ENCODE measurements at regions not wholly inside any gene's neighbourhood (a gene's known extent, or its start where the extent isn't known, plus 50 kb on each side); places are given as distances from the start of the nearest gene placed in this dataset.

GRCh38 chr9:107405511-107405910, 84.1 kb downstream of the KLF4 start:
- Mint-ChIP-seq H3K36me3 (ENCODE audit: insufficient read depth, unreplicated experiment) (no peaks in the 10 kb centered on the region), H3K4me1 (ENCODE audit: low read depth, unreplicated experiment) (no peaks in the 10 kb centered on the region), H3K9me3 (ENCODE audit: unreplicated experiment) (peaks cover 13% of the 10 kb centered on the region), H3K4me3 (ENCODE audit: unreplicated experiment) (no peak overlapping the region), H3K27me3 (ENCODE audit: insufficient read depth, unreplicated experiment) (no peaks in the 10 kb centered on the region), H3K27ac (ENCODE audit: unreplicated experiment) (no peak overlapping the region)
- Histone ChIP-seq H3K36me3 (ENCODE audit: control insufficient read depth, insufficient read depth, low read length) (no peaks in the 10 kb centered on the region), H3K27me3 (replicated peaks; ENCODE audit: control insufficient read depth, insufficient read depth, low read length) (no peaks in the 10 kb centered on the region), H3K9me3 (no peaks in the 10 kb centered on the region), H3K4me1 (no peaks in the 10 kb centered on the region), H3K4me3 (ENCODE audit: low read depth, low read length) (no peak overlapping the region)
- DNase-seq: no peak
- intact Hi-C loops (cut with micrococcal nuclease; ENCODE audit: unreplicated experiment): no loop called here
- no peak for TF ChIP-seq CTCF (IDR thresholded peaks at IDR 0.05; ENCODE audit: insufficient read depth in 1 of 2, low read depth in 1 of 2, low read length in 1 of 2, severe bottlenecking in 1 of 2, unreplicated experiment in 1 of 2)
- ChIA-PET CTCF (no interaction called here), POLR2A (no interaction called here)
- no TSS peak for BruUV-seq (replicated peaks)

- Mint-ChIP-seq H3K36me3 (ENCODE audit: insufficient read depth, unreplicated experiment) (no peaks in the 10 kb centered on the region), H3K27ac (ENCODE audit: unreplicated experiment) (no peak overlapping the region), H3K9me3 (ENCODE audit: unreplicated experiment) (peaks cover 13% of the 10 kb centered on the region), H3K27me3 (ENCODE audit: insufficient read depth, unreplicated experiment) (no peaks in the 10 kb centered on the region), H3K4me3 (ENCODE audit: unreplicated experiment) (no peak overlapping the region), H3K4me1 (ENCODE audit: low read depth, unreplicated experiment) (no peaks in the 10 kb centered on the region)
- ChIA-PET POLR2A (no interaction called here), CTCF (no interaction called here)
- intact Hi-C loops (cut with micrococcal nuclease; ENCODE audit: unreplicated experiment): no loop called here
- no peaks in the 10 kb centered on the region for H3K36me3 ChIP-seq (ENCODE audit: control insufficient read depth, insufficient read depth, low read length)
- no peaks in the 10 kb centered on the region for H3K4me1 ChIP-seq
- H3K4me3 ChIP-seq (ENCODE audit: low read depth, low read length): no peak overlapping the region
- DNase-seq: no peak
- TF ChIP-seq CTCF (IDR thresholded peaks at IDR 0.05; ENCODE audit: insufficient read depth in 1 of 2, low read depth in 1 of 2, low read length in 1 of 2, severe bottlenecking in 1 of 2, unreplicated experiment in 1 of 2): no peak
- no TSS peak for BruUV-seq (replicated peaks)
- H3K9me3 ChIP-seq: no peaks in the 10 kb centered on the region
- no peaks in the 10 kb centered on the region for H3K27me3 ChIP-seq (replicated peaks; ENCODE audit: control insufficient read depth, insufficient read depth, low read length)
Measured at GRCh38 chr9:107404736-107405135, 84.8 kb downstream of the KLF4 start.

DNA sequence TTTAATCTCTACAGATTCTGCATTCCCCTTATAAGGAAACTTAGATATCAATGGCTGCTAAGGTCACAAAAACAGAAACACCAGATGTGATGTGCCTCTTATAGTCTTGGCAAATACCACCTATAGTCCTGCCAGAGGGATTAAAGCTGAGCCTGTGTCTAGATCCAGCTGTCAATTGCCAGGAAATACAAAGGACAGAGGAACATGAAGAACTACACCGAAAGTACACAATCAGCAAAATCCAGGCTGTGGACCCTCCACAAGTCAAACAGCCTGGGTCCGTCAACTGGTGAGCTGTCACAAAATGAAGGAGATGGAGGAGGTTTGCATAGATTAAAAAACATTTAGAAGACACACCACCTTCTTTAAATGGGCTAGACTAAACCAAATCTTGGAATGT, 85.4 kb downstream of the KLF4 start:
- H3K27ac Mint-ChIP-seq (ENCODE audit: unreplicated experiment): no peak overlapping the region
- Histone ChIP-seq H3K36me3 (ENCODE audit: control insufficient read depth, insufficient read depth, low read length) (no peaks in the 10 kb centered on the region), H3K4me1 (no peaks in the 10 kb centered on the region), H3K9me3 (no peaks in the 10 kb centered on the region), H3K27me3 (replicated peaks; ENCODE audit: control insufficient read depth, insufficient read depth, low read length) (no peaks in the 10 kb centered on the region), H3K4me3 (ENCODE audit: low read depth, low read length) (no peak overlapping the region)
- peaks cover 13% of the 10 kb centered on the region for H3K9me3 Mint-ChIP-seq (ENCODE audit: unreplicated experiment)
- DNase-seq: no peak
- no peaks in the 10 kb centered on the region for H3K27me3 Mint-ChIP-seq (ENCODE audit: insufficient read depth, unreplicated experiment)
- POLR2A ChIA-PET: no interaction called here
- no peaks in the 10 kb centered on the region for H3K36me3 Mint-ChIP-seq (ENCODE audit: insufficient read depth, unreplicated experiment)
- CTCF ChIA-PET: no interaction called here
- TF ChIP-seq CTCF (IDR thresholded peaks at IDR 0.05; ENCODE audit: insufficient read depth in 1 of 2, low read depth in 1 of 2, low read length in 1 of 2, severe bottlenecking in 1 of 2, unreplicated experiment in 1 of 2): no peak
- no peak overlapping the region for H3K4me3 Mint-ChIP-seq (ENCODE audit: unreplicated experiment)
- no TSS peak for BruUV-seq (replicated peaks)
- intact Hi-C loops (cut with micrococcal nuclease; ENCODE audit: unreplicated experiment): no loop called here
- H3K4me1 Mint-ChIP-seq (ENCODE audit: low read depth, unreplicated experiment): no peaks in the 10 kb centered on the region

Data from Caco-2 (cell line).